CD4-positive, alpha-beta T cell (primary cell): ENCODE measurements at regions not wholly inside any gene's neighbourhood (a gene's known extent, or its start where the extent isn't known, plus 50 kb on each side); places are given as distances from the start of the nearest gene placed in this dataset.

Source experiments
- ATAC-seq: fragments of 200-7000 bp; cut with Tn5 transposase; one replicate; pipeline ENCODE4 v1.10.0; 2022; ENCODE audit warnings: mild to moderate bottlenecking; ENCODE audit not compliant: poor library complexity
- CTCF ChIA-PET: fragments of 350-600 bp; sonication (Branson Sonifier 250); formaldehyde crosslinking; loops from one replicate; lab custom pipeline; 2021; ENCODE audit warnings: antibody characterized with exemption, inconsistent platforms; lab: Charles Lee
- POLR2A ChIA-PET: fragments of 350-600 bp; sonication (Branson Sonifier 250); formaldehyde crosslinking; loops from one replicate; lab custom pipeline; 2021; ENCODE audit warnings: antibody characterized with exemption, inconsistent platforms; lab: Charles Lee
- DNase-seq, 14 experiments: peaks; one replicate each; pipeline ENCODE4 v3.0.0-alpha.2; 2013 to 2020; ENCODE audit warnings: mixed read lengths in 2 of 14
- H3K27ac ChIP-seq, 2 donors: one replicate each; pipeline versions ENCODE4 v1.5.1 to v1.7.0; 2013; ENCODE audit warnings: low read length in 2 of 2, low read depth in 1 of 2, mild to moderate bottlenecking in 1 of 2
- H3K27me3 ChIP-seq, 2 experiments: 1 replicate in 1 of 2; 2 replicates in 1 of 2; pipeline versions ENCODE4 v1.6.1 to v1.7.0; 2013; ENCODE audit warnings: low read length in 2 of 2, control low read depth in 1 of 2, mild to moderate bottlenecking in 1 of 2, moderate library complexity in 1 of 2; ENCODE audit not compliant: insufficient read depth in 2 of 2, control insufficient read depth in 1 of 2
- H3K36me3 ChIP-seq: one replicate; pipeline ENCODE4 v1.6.1; 2013; ENCODE audit warnings: low read length, control low read depth; ENCODE audit not compliant: insufficient read depth
- H3K4me1 ChIP-seq: one replicate; pipeline ENCODE4 v1.6.1; 2013; ENCODE audit warnings: low read length, control low read depth; ENCODE audit not compliant: insufficient read depth
- H3K4me3 ChIP-seq: one replicate; pipeline ENCODE4 v1.5.1; 2013; ENCODE audit warnings: mild to moderate bottlenecking, low read length, moderate library complexity
- H3K9me3 ChIP-seq, 2 experiments: 1 replicate in 1 of 2; 2 replicates in 1 of 2; pipeline versions ENCODE4 v1.6.1 to v1.7.0; 2013; ENCODE audit warnings: low read length in 2 of 2, mild to moderate bottlenecking in 2 of 2, control low read depth in 1 of 2, moderate library complexity in 1 of 2; ENCODE audit not compliant: control insufficient read depth in 1 of 2, insufficient read depth in 1 of 2
- H3K27ac Mint-ChIP-seq: one replicate; pipeline ENCODE4 v1.8.0; 2020; ENCODE audit warnings: mixed read lengths
- H3K27me3 Mint-ChIP-seq: one replicate; pipeline ENCODE4 v1.8.0; 2021; ENCODE audit warnings: mixed read lengths
- H3K36me3 Mint-ChIP-seq: one replicate; pipeline ENCODE4 v1.8.0; 2021; ENCODE audit warnings: low read depth, mixed read lengths
- H3K4me1 Mint-ChIP-seq: one replicate; pipeline ENCODE4 v1.8.0; 2021; ENCODE audit warnings: low read depth, mixed read lengths
- H3K4me3 Mint-ChIP-seq: one replicate; pipeline ENCODE4 v1.8.0; 2020; ENCODE audit warnings: mild to moderate bottlenecking, mixed read lengths
- H3K9me3 Mint-ChIP-seq: one replicate; pipeline ENCODE4 v1.8.0; 2020; ENCODE audit warnings: mixed read lengths
- intact Hi-C, 2 experiments: fragments of 100-400 bp; cut with DNase I in 1 of 2; cut with micrococcal nuclease in 1 of 2; formaldehyde crosslinking; loops; one replicate each; pipeline versions ENCODE4 v1.15.1 to v1.9.0; 2023 to 2025; cut with DNase I, micrococcal nuclease
- TF ChIP-seq, protein P1 (sequence below): fragments of 200-600 bp; IDR thresholded peaks from one replicate; pipeline ENCODE4 v1.8.0; 2022; ENCODE audit warnings: antibody characterized with exemption, mild to moderate bottlenecking

DNA sequence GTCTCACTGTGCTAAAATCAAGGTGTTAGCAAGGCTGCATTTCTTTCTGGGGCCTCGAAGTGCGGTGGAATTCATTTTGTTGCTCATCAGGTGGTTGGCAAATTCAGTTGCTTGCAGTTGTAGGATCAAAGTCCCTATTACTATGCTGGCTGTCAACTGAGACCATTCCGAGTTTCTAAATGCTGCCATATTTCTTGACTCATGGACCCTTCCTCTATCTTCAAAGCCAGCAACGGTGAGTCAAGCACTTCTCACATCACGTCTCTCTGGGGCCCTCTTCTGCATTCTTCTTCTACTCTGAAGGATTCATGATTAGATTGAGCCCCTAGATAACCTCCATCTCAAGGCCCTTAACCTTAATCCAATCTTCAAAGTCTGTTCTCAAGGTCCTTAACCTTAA lies 619.7 kb downstream of the HACE1 start:
- no peaks in the 10 kb centered on the region for H3K4me1 ChIP-seq
- POLR2A ChIA-PET: no interaction called here

DNA sequence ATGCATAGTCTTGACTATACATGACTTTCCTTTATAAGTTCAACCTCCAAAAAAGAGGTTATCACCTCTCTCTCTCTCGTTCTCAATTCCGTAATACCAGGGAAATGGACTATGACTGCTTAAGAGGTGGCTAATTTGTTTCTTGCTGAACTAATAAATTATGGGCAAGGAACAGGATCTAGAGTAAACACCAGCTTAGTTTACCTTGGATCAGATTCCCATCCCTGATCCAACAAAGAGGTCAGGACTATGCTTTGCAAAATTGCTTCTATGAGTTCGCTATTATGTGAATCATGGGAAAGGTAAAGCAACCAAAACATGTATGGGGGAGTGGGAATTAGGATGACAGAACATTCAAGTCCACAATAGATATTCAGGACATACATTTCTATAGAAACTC lies 630.7 kb downstream of the HACE1 start:
- no peaks in the 10 kb centered on the region for H3K9me3 ChIP-seq
- TF ChIP-seq, protein P1, sequence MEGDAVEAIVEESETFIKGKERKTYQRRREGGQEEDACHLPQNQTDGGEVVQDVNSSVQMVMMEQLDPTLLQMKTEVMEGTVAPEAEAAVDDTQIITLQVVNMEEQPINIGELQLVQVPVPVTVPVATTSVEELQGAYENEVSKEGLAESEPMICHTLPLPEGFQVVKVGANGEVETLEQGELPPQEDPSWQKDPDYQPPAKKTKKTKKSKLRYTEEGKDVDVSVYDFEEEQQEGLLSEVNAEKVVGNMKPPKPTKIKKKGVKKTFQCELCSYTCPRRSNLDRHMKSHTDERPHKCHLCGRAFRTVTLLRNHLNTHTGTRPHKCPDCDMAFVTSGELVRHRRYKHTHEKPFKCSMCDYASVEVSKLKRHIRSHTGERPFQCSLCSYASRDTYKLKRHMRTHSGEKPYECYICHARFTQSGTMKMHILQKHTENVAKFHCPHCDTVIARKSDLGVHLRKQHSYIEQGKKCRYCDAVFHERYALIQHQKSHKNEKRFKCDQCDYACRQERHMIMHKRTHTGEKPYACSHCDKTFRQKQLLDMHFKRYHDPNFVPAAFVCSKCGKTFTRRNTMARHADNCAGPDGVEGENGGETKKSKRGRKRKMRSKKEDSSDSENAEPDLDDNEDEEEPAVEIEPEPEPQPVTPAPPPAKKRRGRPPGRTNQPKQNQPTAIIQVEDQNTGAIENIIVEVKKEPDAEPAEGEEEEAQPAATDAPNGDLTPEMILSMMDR: no peak
- ChIA-PET POLR2A (no interaction called here), CTCF (no interaction called here)
- Mint-ChIP-seq H3K27me3 (no peaks in the 10 kb centered on the region), H3K4me3 (no peak overlapping the region), H3K27ac (no peak overlapping the region), H3K4me1 (no peaks in the 10 kb centered on the region), H3K9me3 (no peaks in the 10 kb centered on the region), H3K36me3 (no peaks in the 10 kb centered on the region)
- H3K36me3 ChIP-seq: no peaks in the 10 kb centered on the region
- DNase-seq: no peak
- intact Hi-C loops: no loop called here
- ATAC-seq: no peak
- no peak overlapping the region for H3K4me3 ChIP-seq
- no peaks in the 10 kb centered on the region for H3K4me1 ChIP-seq
- H3K27me3 ChIP-seq: no peaks in the 10 kb centered on the region
- H3K27ac ChIP-seq: no peak overlapping the region

More for the DNA sequence above, 619.7 kb downstream of the HACE1 start:
- CTCF ChIA-PET: no interaction called here
- Histone ChIP-seq H3K4me3 (no peak overlapping the region), H3K27me3 (no peaks in the 10 kb centered on the region), H3K27ac (no peak overlapping the region), H3K9me3 (peaks cover 0 to 5% of the 10 kb centered on the region in 2 experiments), H3K36me3 (no peaks in the 10 kb centered on the region)
- Mint-ChIP-seq H3K9me3 (peaks cover 2% of the 10 kb centered on the region), H3K36me3 (no peaks in the 10 kb centered on the region), H3K27ac (no peak overlapping the region), H3K4me1 (no peaks in the 10 kb centered on the region), H3K27me3 (no peaks in the 10 kb centered on the region), H3K4me3 (no peak overlapping the region)
- DNase-seq (no peak), ATAC-seq (no peak)
- TF ChIP-seq, protein P1: no peak
- intact Hi-C loops: no loop called here

DNA sequence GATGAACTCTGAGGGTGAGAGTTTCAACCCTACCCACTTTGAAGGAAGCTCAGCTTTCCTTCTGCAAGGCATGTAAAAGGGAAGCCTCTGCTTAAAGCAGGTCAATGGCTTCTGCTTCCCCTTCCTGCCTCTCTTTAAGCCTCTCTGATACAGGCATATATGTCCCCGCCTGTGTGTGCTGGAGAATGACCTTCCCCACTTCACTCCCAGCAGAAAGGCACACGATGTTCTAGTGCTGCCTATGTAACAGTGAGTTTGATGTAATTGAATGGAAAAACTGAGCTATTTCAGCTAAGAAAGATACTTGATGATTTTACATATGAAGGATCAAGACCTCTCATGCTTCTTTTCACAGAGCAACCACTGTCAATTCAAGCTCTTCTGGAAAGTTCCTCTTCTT lies 632.2 kb downstream of the HACE1 start:
- no peak for DNase-seq
- H3K27me3 Mint-ChIP-seq: no peaks in the 10 kb centered on the region
- no peak overlapping the region for H3K4me3 Mint-ChIP-seq
- no peaks in the 10 kb centered on the region for H3K9me3 Mint-ChIP-seq
- Histone ChIP-seq H3K9me3 (no peaks in the 10 kb centered on the region), H3K4me3 (no peak overlapping the region), H3K36me3 (no peaks in the 10 kb centered on the region), H3K4me1 (no peaks in the 10 kb centered on the region), H3K27me3 (no peaks in the 10 kb centered on the region), H3K27ac (no peak overlapping the region)
- ChIA-PET CTCF (no interaction called here), POLR2A (no interaction called here)
- TF ChIP-seq, protein P1: no peak
- intact Hi-C loops: no loop called here
- ATAC-seq: no peak
- no peaks in the 10 kb centered on the region for H3K4me1 Mint-ChIP-seq
- no peaks in the 10 kb centered on the region for H3K36me3 Mint-ChIP-seq
- no peak overlapping the region for H3K27ac Mint-ChIP-seq
